Glomerular endothelial cell (primary cell): ENCODE measurements at regions not wholly inside any gene's neighbourhood (a gene's known extent, or its start where the extent isn't known, plus 50 kb on each side); places are given as distances from the start of the nearest gene placed in this dataset.

Experiments
- DNase-seq: peaks from one replicate; pipeline ENCODE4 v3.0.0-alpha.2; 2011; ENCODE audit warnings: low read depth, low spot score; ENCODE audit errors: extremely low read depth

DNA sequence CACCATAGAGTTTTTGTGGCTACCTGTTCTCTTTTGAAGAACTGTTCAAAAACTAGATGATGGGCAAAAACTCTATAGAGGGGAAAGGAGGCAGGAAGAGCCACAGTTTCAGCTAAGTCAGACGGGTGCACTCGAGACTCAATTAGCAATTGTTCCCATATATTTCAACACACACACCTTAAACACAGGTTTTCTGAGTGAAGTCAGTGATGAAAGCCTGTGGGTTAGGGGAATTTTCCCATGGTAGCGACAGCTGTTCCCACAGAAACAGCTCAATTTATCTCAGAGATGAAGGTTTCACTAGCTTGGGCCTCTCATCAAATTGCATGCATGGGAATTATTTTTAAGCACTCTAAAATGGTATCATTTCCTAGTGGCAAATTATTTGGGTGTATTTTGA lies 143.4 kb downstream of the ZIC5 start:
- DNase-seq = no peak

DNA sequence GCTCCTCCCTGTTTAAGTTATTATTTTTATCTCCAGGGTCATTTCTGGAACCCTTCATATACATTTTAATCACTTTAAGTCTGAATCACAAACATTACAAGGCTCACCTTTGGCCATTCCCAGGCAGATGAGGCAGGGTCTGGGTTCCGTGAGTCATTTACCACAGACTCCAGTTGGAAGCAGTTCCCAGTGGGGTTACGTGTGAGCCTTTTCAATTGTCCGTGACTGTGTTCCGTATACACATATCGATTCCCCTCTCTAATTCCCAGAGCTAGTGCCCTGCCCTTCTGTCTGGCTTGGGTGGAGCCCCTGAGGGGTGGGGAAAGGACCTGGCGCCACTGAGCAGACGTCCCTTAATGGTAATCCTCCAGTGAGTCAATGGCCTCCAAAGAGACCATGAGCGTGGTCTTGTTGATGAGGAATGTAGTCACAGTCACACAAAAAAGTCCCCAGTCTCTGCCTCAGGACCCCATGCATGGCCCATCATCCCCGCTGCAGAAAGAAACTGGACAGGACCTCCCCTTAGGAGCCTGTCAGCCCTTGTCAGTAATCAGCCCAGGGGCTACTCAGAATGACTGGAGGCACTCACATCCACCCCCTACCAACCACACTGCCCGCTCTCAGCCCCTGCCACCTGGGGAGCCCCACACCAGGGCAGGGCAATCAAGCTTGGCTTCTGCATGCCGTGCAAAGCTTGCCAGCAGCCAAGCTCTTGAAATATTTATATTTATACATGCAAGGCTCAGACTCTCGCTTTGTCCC lies 144.4 kb downstream of the ZIC5 start:
- DNase-seq = no peak

- no peak for DNase-seq
These were observed 147.6 kb downstream of the ZIC5 start for GRCh38 chr13:99823961-99824360.

- no peak for DNase-seq
These were observed 148.7 kb downstream of the ZIC5 start for GRCh38 chr13:99822820-99823219.

- DNase-seq = no peak
These were observed 149.8 kb downstream of the ZIC5 start for GRCh38 chr13:99821741-99822140.

DNA sequence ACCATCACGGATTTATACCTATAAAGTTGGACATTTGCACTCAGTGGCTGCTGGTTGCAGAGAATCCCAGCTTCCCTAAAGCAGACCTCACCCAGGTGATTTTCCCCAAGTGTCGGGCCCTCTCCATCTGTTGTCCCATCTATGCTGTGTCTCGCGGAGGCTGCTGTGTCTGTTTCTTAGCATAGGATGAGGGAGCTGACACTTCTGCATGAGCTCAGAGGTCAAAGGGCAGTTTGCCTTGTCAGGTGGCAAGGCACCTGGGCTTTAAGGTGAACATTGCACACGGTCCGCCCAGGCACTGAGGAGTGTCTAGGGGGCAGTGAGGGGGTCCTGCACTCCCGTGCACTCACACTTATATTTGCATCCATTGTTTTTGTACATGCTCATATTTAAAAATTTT lies 151.6 kb downstream of the ZIC5 start:
- DNase-seq = no peak

- no peak for DNase-seq
These were observed 155.2 kb downstream of the ZIC5 start for GRCh38 chr13:99816321-99816720.

- DNase-seq = no peak
These were observed 158.1 kb downstream of the ZIC5 start for GRCh38 chr13:99813336-99814095.

DNA sequence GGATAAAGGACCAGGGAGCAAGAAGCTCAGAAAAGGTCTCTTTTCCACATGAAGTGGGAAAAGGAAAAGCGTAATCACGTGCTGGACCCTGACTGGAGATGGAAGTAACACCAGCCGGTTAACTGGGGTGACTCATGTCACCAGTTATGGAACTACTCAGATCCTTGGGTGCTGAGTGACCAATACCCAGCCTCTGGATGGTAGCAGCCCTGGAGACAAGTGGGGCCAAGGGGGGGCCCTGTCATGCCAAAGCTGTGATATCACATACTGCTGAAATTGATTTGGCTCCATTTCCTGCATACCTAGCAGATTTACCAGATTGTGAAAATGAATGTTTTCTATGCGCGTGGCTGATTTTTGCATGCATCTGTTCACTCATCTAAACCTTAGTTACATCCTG lies 158.9 kb downstream of the ZIC5 start:
- no peak for DNase-seq

DNA sequence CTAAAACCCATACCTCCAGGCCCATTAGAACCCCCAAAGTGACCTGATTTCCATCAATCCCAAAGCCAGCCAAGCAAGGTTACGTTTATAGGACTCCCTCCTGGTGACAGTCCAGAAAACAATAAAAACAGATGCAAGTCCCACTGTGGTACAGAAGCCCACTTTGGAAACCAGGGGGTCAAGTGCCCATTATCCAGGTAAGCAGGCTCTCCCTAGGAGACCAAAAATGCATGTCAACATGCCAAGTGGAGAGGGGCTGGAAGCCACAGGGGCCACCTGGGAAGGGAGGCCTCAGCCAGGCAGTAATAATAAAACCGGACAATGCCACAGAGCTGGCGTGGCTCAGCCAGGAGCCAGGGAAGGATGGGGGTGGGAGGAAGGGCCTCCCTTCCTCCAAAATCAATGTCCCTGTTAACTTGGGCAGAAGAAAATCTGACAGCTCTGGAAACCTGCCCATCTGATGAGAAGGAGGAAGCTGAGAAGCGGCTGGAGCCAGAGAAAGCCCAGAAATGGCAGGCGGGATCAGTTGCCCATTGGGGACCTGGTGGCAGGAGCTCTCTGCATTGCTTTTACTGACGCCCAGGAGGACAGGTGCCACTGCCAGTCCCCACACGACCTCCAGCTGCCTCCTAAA lies 160.4 kb downstream of the ZIC5 start:
- DNase-seq = no peak

GRCh38 chr13:99809926-99810325 lies 161.6 kb downstream of the ZIC5 start:
- DNase-seq = no peak

DNA sequence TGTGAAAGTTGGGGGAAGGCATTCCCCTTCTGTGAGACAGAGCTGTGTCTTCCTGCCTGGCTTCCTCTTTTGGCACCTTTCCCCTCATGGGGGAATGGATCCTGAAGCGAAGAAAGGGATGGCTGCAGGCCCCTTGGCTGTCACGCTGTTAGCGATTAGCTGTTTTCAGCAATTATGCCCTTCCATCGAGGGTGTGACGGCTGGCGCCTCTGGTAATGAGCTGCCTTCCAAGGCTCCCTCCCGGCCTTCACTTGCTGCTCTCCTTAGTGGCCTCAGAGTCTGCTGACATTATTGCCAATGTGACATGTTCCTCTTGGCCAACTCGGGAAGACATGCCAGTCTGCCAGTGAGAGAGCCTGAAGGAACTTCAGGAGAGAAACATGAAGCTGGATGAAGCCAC lies 162.1 kb downstream of the ZIC5 start:
- no peak for DNase-seq

DNA sequence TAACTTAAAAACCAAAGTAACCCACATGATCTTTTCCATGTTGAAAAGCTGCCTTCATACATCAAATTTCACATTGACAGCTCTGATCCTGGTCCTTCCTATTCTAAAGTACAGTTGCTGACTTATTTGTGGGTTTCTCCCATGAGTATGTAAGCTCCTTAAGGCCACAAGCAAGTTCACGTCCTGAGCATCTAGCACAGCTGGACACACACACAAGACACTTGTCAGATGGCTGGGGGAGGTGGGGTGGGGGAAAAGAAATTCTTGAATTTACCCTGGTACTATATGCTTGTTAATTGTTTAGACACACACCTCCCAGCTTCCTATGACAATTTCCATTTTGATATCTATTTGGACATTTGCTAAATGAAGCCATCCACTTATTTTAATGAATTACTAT lies 162.8 kb downstream of the ZIC5 start:
- no peak for DNase-seq

DNA sequence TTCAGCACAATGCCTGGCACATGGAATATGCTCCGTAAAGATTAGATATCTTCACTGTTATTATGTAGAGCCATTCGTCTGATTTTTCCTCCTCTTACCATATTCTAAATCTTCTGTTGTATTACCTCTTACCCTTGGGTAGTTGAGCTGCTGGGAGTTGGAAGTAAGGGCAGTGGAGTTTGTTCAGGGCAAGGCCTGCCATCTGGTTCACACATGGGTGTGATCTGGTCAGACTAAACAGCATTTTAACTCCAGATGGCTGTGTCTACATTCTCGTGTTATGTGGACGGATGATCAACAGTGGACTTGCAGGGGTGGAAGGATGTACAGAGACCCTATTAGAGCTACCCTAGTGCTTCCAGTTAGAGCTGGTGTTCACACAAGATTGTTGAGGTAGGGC lies 164.9 kb downstream of the ZIC5 start:
- no peak for DNase-seq

GRCh38 chr13:99805361-99805760 lies 166.2 kb downstream of the ZIC5 start:
- no peak for DNase-seq

DNA sequence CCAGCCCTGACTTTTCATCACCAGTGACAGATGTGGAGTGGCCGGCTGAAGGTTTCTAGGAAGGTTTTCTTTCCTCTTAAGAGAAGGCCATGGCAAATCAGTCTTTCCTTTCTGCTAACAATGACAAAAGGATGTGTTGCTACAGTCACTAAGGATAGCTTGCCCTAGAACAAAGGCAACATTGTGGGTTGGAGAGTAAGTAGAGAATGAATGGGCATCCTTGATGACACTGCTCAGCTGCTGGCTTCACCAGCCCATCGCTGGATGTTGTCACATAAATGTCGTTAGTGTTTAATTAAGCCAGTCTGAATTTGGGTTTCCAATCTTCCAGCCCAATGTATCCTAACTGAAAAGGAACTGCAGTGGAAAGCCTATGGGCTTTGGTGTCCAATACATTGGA lies 168.4 kb downstream of the ZIC5 start:
- DNase-seq = no peak

GRCh38 chr13:99802416-99802815 lies 169.2 kb downstream of the ZIC5 start:
- DNase-seq = no peak

- DNase-seq = no peak
These were observed 170.6 kb downstream of the ZIC5 start for GRCh38 chr13:99800951-99801350.

DNA sequence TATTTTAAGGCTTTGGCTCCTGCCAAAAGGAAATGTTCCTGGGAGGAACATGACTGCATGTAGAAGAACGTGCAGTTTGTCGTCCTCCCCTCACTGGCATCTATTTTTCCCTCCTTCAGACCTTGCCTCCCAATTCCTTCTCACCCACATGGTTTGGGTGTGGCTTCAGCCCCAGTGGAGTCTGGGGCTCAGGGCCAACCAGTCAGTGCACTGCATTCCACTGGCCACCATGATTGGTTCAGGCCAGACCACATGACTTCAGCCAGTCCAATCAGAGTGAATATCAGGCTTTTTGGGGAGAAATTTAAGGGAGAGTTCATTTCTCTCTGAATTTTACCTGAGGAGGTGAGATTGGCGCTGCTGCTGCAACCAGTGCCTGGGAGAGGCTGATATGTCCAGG lies 171.6 kb downstream of the ZIC5 start:
- DNase-seq = no peak

GRCh38 chr13:99798756-99799155 lies 172.8 kb downstream of the ZIC5 start:
- no peak for DNase-seq

GRCh38 chr13:99797691-99798090 lies 173.9 kb downstream of the ZIC5 start:
- no peak for DNase-seq
